ENCODE measurements at regions not wholly inside any gene's neighbourhood (a gene's known extent, or its start where the extent isn't known, plus 50 kb on each side); places are given as distances from the start of the nearest gene placed in this dataset.

DNA sequence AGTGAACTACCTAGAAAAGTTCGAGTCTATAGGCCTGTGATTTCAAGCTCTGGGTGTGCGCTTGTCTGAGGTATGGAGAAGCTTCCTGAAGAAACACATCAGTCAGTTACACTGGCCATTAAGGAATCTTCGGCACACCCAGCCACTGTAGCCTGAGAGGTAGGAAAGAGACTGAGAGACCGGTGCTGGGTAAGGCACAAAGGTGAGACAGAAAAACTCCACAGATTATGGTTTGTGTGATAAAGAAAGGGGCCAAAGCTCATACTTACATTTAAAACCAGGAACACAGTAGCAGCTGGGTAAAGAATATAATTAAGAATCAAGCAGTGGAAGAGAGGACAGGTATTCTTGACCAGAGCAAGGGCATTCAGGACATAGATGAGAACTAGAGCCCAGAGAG, 74.8 kb upstream of the TTC29 start:
- no peak for TF ChIP-seq POLR2A (IDR thresholded peaks at IDR 0.05; ENCODE audit: low read length)
- TF ChIP-seq GATA1 (IDR thresholded peaks at IDR 0.05; ENCODE audit: low read depth, low read length): no peak

All from erythroblast (primary cell).